H1 (cell line): ENCODE measurements at regions not wholly inside any gene's neighbourhood (a gene's known extent, or its start where the extent isn't known, plus 50 kb on each side); places are given as distances from the start of the nearest gene placed in this dataset.

ENCODE experiments used
- CTCF ChIA-PET: fragments of 300-600 bp; sonication (Branson Sonifier 250); formaldehyde crosslinking; loops from one replicate; lab custom pipeline; 2021; ENCODE audit not compliant: partially characterized antibody; lab: Charles Lee
- POLR2A ChIA-PET: fragments of 300-600 bp; sonication (Branson Sonifier 250); formaldehyde crosslinking; loops from one replicate; lab custom pipeline; 2021; ENCODE audit warnings: inconsistent platforms; ENCODE audit not compliant: partially characterized antibody; lab: Charles Lee
- DNase-seq, 2 experiments: peaks; one replicate each; pipeline versions ENCODE4 v3.0.0 to v3.0.0-alpha.2; 2010 to 2022; ENCODE audit warnings: low spot score in 2 of 2, low read depth in 1 of 2, mixed read lengths in 1 of 2
- FAIRE-seq: peaks from 2 replicates; lab custom pipeline; 2011; peaks lifted over from hg19 to GRCh38; lab: Jason Lieb, UNC
- H2AFZ ChIP-seq: 2 replicates; pipeline ENCODE4 v1.8.1; 2012; ENCODE audit warnings: low read length, inconsistent platforms
- H2AK5ac ChIP-seq: 2 replicates; pipeline ENCODE4 v1.6.1; 2013; ENCODE audit warnings: low read depth, low read length
- H2BK120ac ChIP-seq: replicated peaks from 2 replicates; pipeline ENCODE3; 2013; ENCODE audit warnings: low read depth, low read length, inconsistent platforms
- H2BK12ac ChIP-seq: 2 replicates; pipeline ENCODE4 v1.6.1; 2013; ENCODE audit warnings: low read depth, low read length
- H2BK15ac ChIP-seq: 2 replicates; pipeline ENCODE4 v1.6.1; 2013; ENCODE audit warnings: low read length
- H2BK20ac ChIP-seq: 2 replicates; pipeline ENCODE4 v1.6.1; 2013; ENCODE audit warnings: low read length
- H2BK5ac ChIP-seq: 2 replicates; pipeline ENCODE4 v1.6.1; 2013; ENCODE audit warnings: low read depth, low read length
- H3K14ac ChIP-seq: 2 replicates; pipeline ENCODE4 v1.6.1; 2013; ENCODE audit warnings: inconsistent platforms; ENCODE audit not compliant: insufficient read length
- H3K18ac ChIP-seq: 2 replicates; pipeline ENCODE4 v1.6.1; 2013; ENCODE audit warnings: low read length; ENCODE audit errors: extremely low read depth
- H3K23ac ChIP-seq: 2 replicates; pipeline ENCODE4 v1.6.1; 2013; ENCODE audit warnings: inconsistent platforms; ENCODE audit not compliant: insufficient read length
- H3K23me2 ChIP-seq: 2 replicates; pipeline ENCODE4 v1.6.1; 2013; ENCODE audit warnings: low read depth, low read length
- H3K27ac ChIP-seq: 2 replicates; pipeline ENCODE4 v1.6.1; 2011; ENCODE audit warnings: low read depth, low read length, inconsistent platforms
- H3K27me3 ChIP-seq, 4 experiments: replicated peaks in 1 of 4; 1 replicate in 1 of 4; 2 replicates in 3 of 4; pipeline versions ENCODE4 v1.6.1 to v1.8.1; 2011 to 2013; ENCODE audit warnings: low read length in 3 of 4, mild to moderate bottlenecking in 3 of 4, inconsistent platforms in 2 of 4, mixed read lengths in 2 of 4, moderate library complexity in 1 of 4; ENCODE audit not compliant: control insufficient read depth in 3 of 4, insufficient read depth in 3 of 4; ENCODE audit errors: extremely low read depth in 1 of 4
- H3K36me3 ChIP-seq, 4 experiments: 2 replicates each; pipeline versions ENCODE4 v1.6.1 to v1.8.1; 2011 to 2013; ENCODE audit warnings: mild to moderate bottlenecking in 4 of 4, low read length in 3 of 4, moderate library complexity in 2 of 4, control low read depth in 1 of 4, inconsistent platforms in 1 of 4; ENCODE audit not compliant: insufficient read depth in 4 of 4, control insufficient read depth in 2 of 4
- H3K4ac ChIP-seq: replicated peaks from 2 replicates; pipeline ENCODE3; 2013; ENCODE audit warnings: low read length, low read depth, mixed read lengths, inconsistent platforms; ENCODE audit not compliant: insufficient read length
- H3K4me1 ChIP-seq, 4 experiments: replicated peaks in 1 of 4; 1 replicate in 1 of 4; 2 replicates in 3 of 4; pipeline versions ENCODE4 v1.6.1 to v1.8.1; 2011 to 2013; ENCODE audit warnings: low read length in 3 of 4, inconsistent platforms in 2 of 4, mixed read lengths in 1 of 4; ENCODE audit not compliant: insufficient read depth in 4 of 4, control insufficient read depth in 3 of 4
- H3K4me2 ChIP-seq, 2 experiments: 2 replicates each; pipeline versions ENCODE4 v1.6.1 to v1.8.1; 2011 to 2013; ENCODE audit warnings: low read depth in 2 of 2, low read length in 2 of 2, control low read depth in 1 of 2, inconsistent platforms in 1 of 2, mild to moderate bottlenecking in 1 of 2; ENCODE audit not compliant: insufficient read depth in 1 of 2
- H3K4me3 ChIP-seq, 4 experiments: fragments of 200-600, 300-600 bp in 1 of 4; sonication (generic), shearing (Covaris generic), sonication (Bioruptor Twin) in 1 of 4; 2 replicates each; pipeline versions ENCODE4 v1.5.1 to v1.8.1; 2011 to 2016; ENCODE audit warnings: low read length in 4 of 4, low read depth in 3 of 4, control low read depth in 2 of 4, inconsistent platforms in 2 of 4, mild to moderate bottlenecking in 2 of 4, mixed read lengths in 1 of 4, moderate library complexity in 1 of 4; ENCODE audit not compliant: insufficient read depth in 2 of 4; ENCODE audit errors: extremely low read depth in 1 of 4
- H3K56ac ChIP-seq: replicated peaks from 2 replicates; pipeline ENCODE3; 2013; ENCODE audit warnings: low read depth, mild to moderate bottlenecking, mixed read lengths, low read length, inconsistent platforms; ENCODE audit not compliant: insufficient read length
- H3K79me1 ChIP-seq: 2 replicates; pipeline ENCODE4 v1.6.1; 2013; ENCODE audit warnings: low read depth, low read length, control low read depth
- H3K79me2 ChIP-seq, 2 experiments: 2 replicates each; pipeline versions ENCODE4 v1.6.1 to v1.8.1; 2012 to 2013; ENCODE audit warnings: low read length in 2 of 2, mild to moderate bottlenecking in 2 of 2, inconsistent platforms in 1 of 2; ENCODE audit not compliant: insufficient read depth in 2 of 2, control insufficient read depth in 1 of 2
- H3K9ac ChIP-seq, 4 experiments: replicated peaks in 1 of 4; 1 replicate in 1 of 4; 2 replicates in 3 of 4; pipeline versions ENCODE4 v1.6.1 to v1.8.1; 2011 to 2013; ENCODE audit warnings: low read depth in 3 of 4, low read length in 3 of 4, control low read depth in 2 of 4, mild to moderate bottlenecking in 2 of 4, moderate library complexity in 2 of 4, inconsistent platforms in 1 of 4; ENCODE audit errors: extremely low read depth in 1 of 4
- H3K9me3 ChIP-seq, 2 experiments: 2 replicates each; pipeline versions ENCODE4 v1.6.1 to v1.8.1; 2012 to 2013; ENCODE audit warnings: mild to moderate bottlenecking in 2 of 2, moderate library complexity in 2 of 2, control low read depth in 1 of 2, inconsistent platforms in 1 of 2, low read depth in 1 of 2, low read length in 1 of 2, mixed read lengths in 1 of 2; ENCODE audit not compliant: insufficient read depth in 2 of 2
- H4K20me1 ChIP-seq, 2 experiments: replicated peaks in 1 of 2; 2 replicates each; pipeline versions ENCODE3 to v1.8.1; 2011 to 2013; ENCODE audit warnings: inconsistent platforms in 2 of 2, low read length in 2 of 2, mild to moderate bottlenecking in 1 of 2; ENCODE audit not compliant: insufficient read depth in 2 of 2, control insufficient read depth in 1 of 2
- H4K5ac ChIP-seq: 2 replicates; pipeline ENCODE4 v1.6.1; 2013; ENCODE audit warnings: low read length, low read depth, mixed read lengths, inconsistent platforms; ENCODE audit not compliant: insufficient read length
- H4K8ac ChIP-seq: 2 replicates; pipeline ENCODE4 v1.8.0; 2013; ENCODE audit warnings: mild to moderate bottlenecking, moderate library complexity, low read length, inconsistent platforms; ENCODE audit not compliant: insufficient read depth; ENCODE audit errors: extremely low read depth
- H4K91ac ChIP-seq: replicated peaks from 2 replicates; pipeline ENCODE3; 2013; ENCODE audit warnings: low read length, mixed read lengths, inconsistent platforms; ENCODE audit not compliant: insufficient read length
- ATF3 ChIP-seq: IDR thresholded peaks from 2 replicates; pipeline ENCODE4 v1.6.1; 2011; ENCODE audit warnings: low read depth, mild to moderate bottlenecking, low read length; ENCODE audit not compliant: insufficient read depth
- BRCA1 ChIP-seq: IDR thresholded peaks from 2 replicates; pipeline ENCODE4 v1.6.1; 2012; ENCODE audit warnings: low read depth, low read length, improper control_type of control experiment
- CBX8 ChIP-seq: fragments of 300-800, 300-1000 bp; sonication (generic); IDR thresholded peaks from 2 replicates; pipeline ENCODE4 v1.7.1; 2016; ENCODE audit warnings: low read depth, low read length, borderline replicate concordance
- CEBPB ChIP-seq: IDR thresholded peaks from 2 replicates; pipeline ENCODE4 v1.6.1; 2012; ENCODE audit warnings: low read depth, low read length
- CHD2 ChIP-seq: IDR thresholded peaks from 2 replicates; pipeline ENCODE4 v1.6.1; 2012; ENCODE audit warnings: low read length, improper control_type of control experiment
- E2F6 ChIP-seq: IDR thresholded peaks from 2 replicates; pipeline ENCODE4 v1.6.1; 2012; ENCODE audit warnings: inconsistent platforms
- EP300 ChIP-seq, 2 experiments: IDR thresholded peaks; 1 replicate in 1 of 2; 2 replicates in 1 of 2; pipeline ENCODE4 v1.6.1; 2011 to 2012; ENCODE audit warnings: low read depth in 2 of 2, low read length in 2 of 2, mild to moderate bottlenecking in 2 of 2, borderline replicate concordance in 1 of 2, inconsistent platforms in 1 of 2, moderate library complexity in 1 of 2
- HDAC6 ChIP-seq: IDR thresholded peaks from one replicate; pipeline ENCODE4 v1.7.1; 2012; ENCODE audit warnings: low read depth, mild to moderate bottlenecking, inconsistent platforms, low read length, moderate library complexity
- JUND ChIP-seq: IDR thresholded peaks from 2 replicates; pipeline ENCODE4 v1.6.1; 2011; ENCODE audit warnings: mild to moderate bottlenecking, improper control_type of control experiment, low read length
- KDM1A ChIP-seq: fragments of 200-600, 300-600 bp; sonication (generic); IDR thresholded peaks from 2 replicates; pipeline ENCODE4 v1.7.1; 2016; ENCODE audit warnings: mild to moderate bottlenecking, low read length, borderline replicate concordance
- MAX ChIP-seq: IDR thresholded peaks from 2 replicates; pipeline ENCODE4 v1.6.1; 2012; ENCODE audit warnings: inconsistent platforms
- RBBP5 ChIP-seq: IDR thresholded peaks from 2 replicates; pipeline ENCODE4 v1.7.1; 2012; ENCODE audit warnings: low read depth, mild to moderate bottlenecking, inconsistent platforms, low read length, moderate library complexity, borderline replicate concordance
- SUZ12 ChIP-seq: fragments of 200-600 bp; sonication (generic); IDR thresholded peaks from 2 replicates; pipeline ENCODE4 v1.6.1; 2012; ENCODE audit warnings: mild to moderate bottlenecking, inconsistent platforms, low read length, moderate library complexity, mixed read lengths
- TEAD4 ChIP-seq: IDR thresholded peaks from 2 replicates; pipeline ENCODE4 v1.6.1; 2012; ENCODE audit warnings: low read depth, low read length, inconsistent platforms, mixed read lengths
- WGBS, 2 experiments: shearing (Covaris generic) in 1 of 2; methylation state at CpG; one replicate each; pipeline versions ENCODE4 v1.1.6 to v1.1.7; 2013 to 2015; ENCODE audit warnings: low lambda C conversion rate in 2 of 2, mixed read lengths in 2 of 2, inconsistent platforms in 1 of 2, low coverage in 1 of 2, missing lambda C conversion rate in 1 of 2; ENCODE audit not compliant: insufficient replicate concordance in 2 of 2, insufficient coverage in 1 of 2, insufficient read length in 1 of 2; ENCODE audit errors: extremely low coverage in 1 of 2, missing lambda C conversion rate in 1 of 2; 5-methylcytosine and 5-hydroxymethylcytosine counted together

- no peak overlapping the region for H4K8ac ChIP-seq
- 94% methylated on average over 2 of the region's 2 CpGs; no CpG with 5 or more reads in 1 of the 2 experiments for WGBS, 2 experiments
- no peaks in the 10 kb centered on the region for H3K36me3 ChIP-seq
- H3K79me1 ChIP-seq: no peaks in the 10 kb centered on the region
- no peak overlapping the region for H2BK15ac ChIP-seq
- H3K14ac ChIP-seq: no peak overlapping the region
- no peak overlapping the region for H4K5ac ChIP-seq
- H3K9ac ChIP-seq: no peak overlapping the region
- no peaks in the 10 kb centered on the region for H3K9me3 ChIP-seq
- no peak overlapping the region for H3K4me2 ChIP-seq
- no peak overlapping the region for H3K4ac ChIP-seq
- H4K20me1 ChIP-seq: no peaks in the 10 kb centered on the region
- no peak overlapping the region for H2BK20ac ChIP-seq
- H3K4me3 ChIP-seq: no peak overlapping the region
- H3K18ac ChIP-seq: no peak overlapping the region
- no peak overlapping the region for H4K91ac ChIP-seq
- FAIRE-seq (no peak), DNase-seq (no peak)
- H2AK5ac ChIP-seq: no peak overlapping the region
- no peaks in the 10 kb centered on the region for H3K4me1 ChIP-seq
- ChIA-PET POLR2A (no interaction called here), CTCF (interaction anchor here (0.7 to 2.5 kb wide), 4 partner anchors 19 to 126 kb away, joined by 3 to 7 read pairs (median 4); no protein-coding TSS in a partner anchor)
- no peak overlapping the region for H2AFZ ChIP-seq
- H2BK12ac ChIP-seq: no peak overlapping the region
- H2BK5ac ChIP-seq: no peak overlapping the region
- H3K79me2 ChIP-seq: no peaks in the 10 kb centered on the region
- no peak overlapping the region for H3K56ac ChIP-seq
- no peak overlapping the region for H2BK120ac ChIP-seq
- no peaks in the 10 kb centered on the region for H3K23me2 ChIP-seq
- H3K27ac ChIP-seq: no peak overlapping the region
- no peaks in the 10 kb centered on the region for H3K27me3 ChIP-seq
- H3K23ac ChIP-seq: no peak overlapping the region
- TF ChIP-seq CBX8 (no peak), E2F6 (no peak), ATF3 (no peak), CHD2 (no peak), SUZ12 (no peak), JUND (no peak), CEBPB (no peak), RBBP5 (no peak), TEAD4 (no peak), EP300 (IDR thresholded peaks at IDR 0.05; ENCODE audit: borderline replicate concordance in 1 of 2, low read depth in 2 of 2, low read length in 2 of 2) (no peak), HDAC6 (no peak), KDM1A (no peak), MAX (no peak), BRCA1 (no peak)
Observed at GRCh38 chr10:62639144-62639543, 165.4 kb upstream of the ADO start.
